ENCODE measurements at regions not wholly inside any gene's neighbourhood (a gene's known extent, or its start where the extent isn't known, plus 50 kb on each side); places are given as distances from the start of the nearest gene placed in this dataset.

GRCh38 chr10:69684020-69684980 is 54.3 kb downstream of the FAM241B start:
- FAIRE-seq (no peak), DNase-seq (ENCODE audit: insufficient read length, low spot score) (no peak)

- FAIRE-seq (no peak), DNase-seq (ENCODE audit: insufficient read length, low spot score) (no peak)
Observed at GRCh38 chr10:69684981-69685353, 54.9 kb downstream of the FAM241B start.

GRCh38 chr10:69685426-69685801 is 55.4 kb downstream of the FAM241B start:
- FAIRE-seq (no peak), DNase-seq (ENCODE audit: insufficient read length, low spot score) (no peak)

GRCh38 chr10:69685802-69686585 is 55.9 kb downstream of the FAM241B start:
- FAIRE-seq (no peak), DNase-seq (ENCODE audit: insufficient read length, low spot score) (no peak)

GRCh38 chr10:69686866-69687265 is 56.8 kb downstream of the FAM241B start:
- DNase-seq (ENCODE audit: insufficient read length, low spot score): no peak
- no peak for FAIRE-seq

- DNase-seq (ENCODE audit: insufficient read length, low spot score): no peak
- no peak for FAIRE-seq
Observed at GRCh38 chr10:69687426-69687825, 57.4 kb downstream of the FAM241B start.

GRCh38 chr10:69692267-69692666 is 62.2 kb downstream of the FAM241B start:
- no peak for FAIRE-seq

GRCh38 chr10:69692891-69693290 is 62.8 kb downstream of the FAM241B start:
- FAIRE-seq (no peak), DNase-seq (ENCODE audit: insufficient read length, low spot score) (no peak)

More at GRCh38 chr10:69692267-69692666, 62.2 kb downstream of the FAM241B start:
- DNase-seq (ENCODE audit: insufficient read length, low spot score): no peak

- no peak for FAIRE-seq
Observed at GRCh38 chr10:69693886-69694285, 63.8 kb downstream of the FAM241B start.

GRCh38 chr10:69696073-69696731 is 66.2 kb downstream of the FAM241B start:
- DNase-seq (ENCODE audit: insufficient read length, low spot score) (no peak), FAIRE-seq (peak; percentile 42)

More at GRCh38 chr10:69693886-69694285, 63.8 kb downstream of the FAM241B start:
- DNase-seq (ENCODE audit: insufficient read length, low spot score): no peak

- DNase-seq (ENCODE audit: insufficient read length, low spot score) (no peak), FAIRE-seq (no peak)
Observed at GRCh38 chr10:69697006-69697405, 67.0 kb downstream of the FAM241B start.

GRCh38 chr10:69703256-69703655 is 73.2 kb downstream of the FAM241B start:
- DNase-seq (ENCODE audit: insufficient read length, low spot score) (no peak), FAIRE-seq (no peak)

GRCh38 chr10:69703766-69704630 is 74.0 kb downstream of the FAM241B start:
- FAIRE-seq (no peak), DNase-seq (ENCODE audit: insufficient read length, low spot score) (no peak)

- FAIRE-seq (no peak), DNase-seq (ENCODE audit: insufficient read length, low spot score) (no peak)
Observed at GRCh38 chr10:69709366-69709941, 79.4 kb downstream of the FAM241B start.

- FAIRE-seq (no peak), DNase-seq (ENCODE audit: insufficient read length, low spot score) (no peak)
Observed at GRCh38 chr10:69710008-69710888, 80.2 kb downstream of the FAM241B start.

- no peak for FAIRE-seq
Observed at GRCh38 chr10:69712342-69712741, 82.3 kb downstream of the FAM241B start.

GRCh38 chr10:69714572-69714971 is 84.5 kb downstream of the FAM241B start:
- FAIRE-seq: no peak
- DNase-seq (ENCODE audit: insufficient read length, low spot score): no peak

More at GRCh38 chr10:69712342-69712741, 82.3 kb downstream of the FAM241B start:
- DNase-seq (ENCODE audit: insufficient read length, low spot score): no peak

- DNase-seq (ENCODE audit: insufficient read length, low spot score) (no peak), FAIRE-seq (no peak)
Observed at GRCh38 chr10:69715156-69715898, 85.3 kb downstream of the FAM241B start.

All from GM19239 (cell line).